Smooth muscle cell (in vitro differentiated cells): ENCODE measurements at regions not wholly inside any gene's neighbourhood (a gene's known extent, or its start where the extent isn't known, plus 50 kb on each side); places are given as distances from the start of the nearest gene placed in this dataset.

Experiments
- DNase-seq: peaks from one replicate; lab custom pipeline; 2025; ENCODE audit not compliant: unreplicated experiment; lab: John Stamatoyannopoulos, UW
- H2AFZ ChIP-seq: fragments of 200-600 bp; sonication (generic); 2 replicates; pipeline ENCODE4 v1.6.0; 2016; ENCODE audit warnings: antibody characterized with exemption, low read depth, mild to moderate bottlenecking
- H3F3A ChIP-seq: fragments of 200-600 bp; sonication (generic); 2 replicates; pipeline ENCODE4 v1.6.0; 2017; ENCODE audit warnings: antibody characterized with exemption, low read depth
- H3K27ac ChIP-seq: fragments of 200-600 bp; sonication (generic); 2 replicates; pipeline ENCODE4 v1.5.1; 2016; ENCODE audit warnings: low read depth, mild to moderate bottlenecking
- H3K27me3 ChIP-seq: fragments of 200-600 bp; sonication (generic); 2 replicates; pipeline ENCODE4 v1.6.1; 2016; ENCODE audit warnings: low read depth, mild to moderate bottlenecking
- H3K36me3 ChIP-seq: fragments of 200-600 bp; sonication (generic); 2 replicates; pipeline ENCODE4 v1.5.1; 2016; ENCODE audit warnings: low read depth
- H3K4me1 ChIP-seq: fragments of 200-600 bp; sonication (generic); 2 replicates; pipeline ENCODE4 v1.5.1; 2016; ENCODE audit warnings: low read depth
- H3K4me2 ChIP-seq: fragments of 200-600 bp; sonication (generic); 2 replicates; pipeline ENCODE4 v1.6.0; 2016; ENCODE audit warnings: mild to moderate bottlenecking
- H3K4me3 ChIP-seq: fragments of 200-600 bp; sonication (generic); 2 replicates; pipeline ENCODE4 v1.5.1; 2016; ENCODE audit warnings: mild to moderate bottlenecking
- H3K79me2 ChIP-seq: fragments of 200-600 bp; sonication (generic); 2 replicates; pipeline ENCODE4 v1.6.0; 2016; ENCODE audit warnings: low read depth, mild to moderate bottlenecking
- H3K9ac ChIP-seq: fragments of 200-600 bp; sonication (generic); 2 replicates; pipeline ENCODE4 v1.6.0; 2016; ENCODE audit warnings: low read depth
- H3K9me3 ChIP-seq: fragments of 200-600 bp; sonication (generic); replicated peaks from 2 replicates; pipeline ENCODE4 v1.5.1; 2016; ENCODE audit warnings: low read depth
- H4K20me1 ChIP-seq: fragments of 200-600 bp; sonication (generic); 2 replicates; pipeline ENCODE4 v1.6.0; 2016; ENCODE audit warnings: low read depth
- CTCF ChIP-seq: fragments of 200-600 bp; sonication (generic); IDR thresholded peaks from 2 replicates; pipeline ENCODE4 v1.5.1; 2017; ENCODE audit warnings: borderline replicate concordance, mild to moderate bottlenecking, antibody characterized with exemption; ENCODE audit not compliant: insufficient read depth, poor library complexity, severe bottlenecking
- WGBS: methylation state at CpG from one replicate; pipeline ENCODE4 v1.1.7; 2016; ENCODE audit warnings: low lambda C conversion rate; 5-methylcytosine and 5-hydroxymethylcytosine counted together

- Histone ChIP-seq H3K27ac (no peak overlapping the region), H3F3A (no peaks in the 10 kb centered on the region), H2AFZ (no peak overlapping the region), H3K9me3 (no peaks in the 10 kb centered on the region), H3K4me3 (no peak overlapping the region), H4K20me1 (no peaks in the 10 kb centered on the region), H3K36me3 (no peaks in the 10 kb centered on the region), H3K4me1 (no peaks in the 10 kb centered on the region), H3K79me2 (no peaks in the 10 kb centered on the region), H3K4me2 (no peak overlapping the region), H3K27me3 (no peaks in the 10 kb centered on the region), H3K9ac (no peak overlapping the region)
- TF ChIP-seq CTCF, result no peak
- WGBS, result 82% methylated on average over 1 of the region's 1 CpG
- DNase-seq, result no peak
Measured at GRCh38 chr13:73273276-73273675, 214.5 kb downstream of the KLF5 start.

DNA sequence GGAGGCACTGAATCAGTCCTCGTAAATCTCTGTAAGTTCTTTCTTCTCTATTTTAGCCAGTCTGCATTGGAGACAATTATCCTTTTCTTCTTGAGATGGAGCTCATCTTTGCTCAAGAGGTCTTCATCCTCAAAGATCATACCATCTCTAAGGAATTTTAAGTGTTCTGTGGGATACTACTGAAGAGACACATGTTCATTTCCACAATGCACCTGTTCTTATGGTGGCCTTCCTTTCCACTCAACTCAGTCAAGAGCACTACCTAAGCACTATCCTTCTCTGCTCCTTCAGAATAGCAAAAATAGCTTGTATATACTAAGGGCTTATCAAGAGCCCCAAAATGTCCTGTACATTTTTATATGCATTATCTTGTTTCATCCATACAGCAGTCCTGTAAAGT lies 214.0 kb downstream of the KLF5 start:
- TF ChIP-seq CTCF, result no peak
- 95% methylated on average over 1 of the region's 1 CpG for WGBS
- H3F3A ChIP-seq, result no peaks in the 10 kb centered on the region
- no peaks in the 10 kb centered on the region for H3K79me2 ChIP-seq
- DNase-seq, result no peak
- no peak overlapping the region for H3K4me3 ChIP-seq
- no peaks in the 10 kb centered on the region for H4K20me1 ChIP-seq
- no peaks in the 10 kb centered on the region for H3K9me3 ChIP-seq
- H3K27ac ChIP-seq, result no peak overlapping the region
- no peaks in the 10 kb centered on the region for H3K36me3 ChIP-seq
- no peak overlapping the region for H3K4me2 ChIP-seq
- H3K4me1 ChIP-seq, result no peaks in the 10 kb centered on the region
- no peak overlapping the region for H2AFZ ChIP-seq
- no peak overlapping the region for H3K9ac ChIP-seq
- H3K27me3 ChIP-seq, result no peaks in the 10 kb centered on the region

- Histone ChIP-seq H3K79me2 (no peaks in the 10 kb centered on the region), H3K27ac (no peak overlapping the region), H3K4me2 (no peak overlapping the region), H3K9ac (no peak overlapping the region), H3F3A (no peaks in the 10 kb centered on the region), H4K20me1 (no peaks in the 10 kb centered on the region), H3K9me3 (no peaks in the 10 kb centered on the region), H3K4me1 (no peaks in the 10 kb centered on the region), H2AFZ (no peak overlapping the region), H3K36me3 (no peaks in the 10 kb centered on the region), H3K4me3 (no peak overlapping the region), H3K27me3 (no peaks in the 10 kb centered on the region)
- no peak for DNase-seq
- WGBS, result 91% methylated on average over 1 of the region's 1 CpG
- no peak for TF ChIP-seq CTCF
Measured at GRCh38 chr13:73268306-73268705, 209.5 kb downstream of the KLF5 start.

DNA sequence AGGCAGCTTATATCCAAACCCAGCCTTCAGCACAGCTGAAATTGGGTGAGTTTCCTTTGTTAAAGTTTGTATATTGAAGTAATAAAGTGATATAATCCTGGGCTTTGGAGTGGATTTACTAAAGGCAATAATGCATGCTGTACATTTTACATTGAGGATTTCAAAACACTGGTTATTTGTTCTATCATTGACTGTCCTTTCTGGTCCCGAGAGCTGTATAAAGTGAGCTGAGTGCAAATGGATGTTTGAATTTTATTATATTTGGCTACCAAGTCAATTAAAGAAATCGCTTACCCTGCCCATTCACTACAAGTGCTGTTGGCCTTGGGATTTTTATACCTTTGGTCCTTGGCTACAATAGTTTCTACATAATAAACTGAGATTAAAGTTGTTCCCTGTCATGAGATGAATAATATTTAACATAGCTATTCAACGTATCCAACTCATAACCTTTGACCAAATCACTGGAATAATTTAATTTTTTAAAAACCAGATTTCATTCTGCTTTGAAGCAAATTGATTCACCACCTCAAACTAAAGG lies 207.9 kb downstream of the KLF5 start:
- no peak overlapping the region for H3K4me2 ChIP-seq
- no peak overlapping the region for H2AFZ ChIP-seq
- over 99% methylated on average over 3 of the region's 3 CpGs for WGBS
- H3K4me3 ChIP-seq, result no peak overlapping the region
- no peaks in the 10 kb centered on the region for H3K79me2 ChIP-seq
- no peaks in the 10 kb centered on the region for H4K20me1 ChIP-seq
- no peaks in the 10 kb centered on the region for H3K4me1 ChIP-seq
- H3K9me3 ChIP-seq, result no peaks in the 10 kb centered on the region
- no peak for DNase-seq
- no peak for TF ChIP-seq CTCF
- no peaks in the 10 kb centered on the region for H3F3A ChIP-seq
- no peaks in the 10 kb centered on the region for H3K27me3 ChIP-seq
- no peak overlapping the region for H3K9ac ChIP-seq
- H3K27ac ChIP-seq, result no peak overlapping the region
- H3K36me3 ChIP-seq, result no peaks in the 10 kb centered on the region
